ENCODE measurements at regions not wholly inside any gene's neighbourhood (a gene's known extent, or its start where the extent isn't known, plus 50 kb on each side); places are given as distances from the start of the nearest gene placed in this dataset.

GRCh38 chr22:49331223-49331815, 496.4 kb downstream of the BRD1 start:
- no peak for DNase-seq

GRCh38 chr22:49330421-49331222, 497.1 kb downstream of the BRD1 start:
- DNase-seq: no peak

- DNase-seq: no peak
Observed at GRCh38 chr22:49329636-49330035, 498.0 kb downstream of the BRD1 start.

- DNase-seq: no peak
Observed at GRCh38 chr22:49328630-49329405, 498.9 kb downstream of the BRD1 start.

GRCh38 chr22:49328118-49328475, 499.6 kb downstream of the BRD1 start:
- no peak for DNase-seq

GRCh38 chr22:49327411-49328117, 500.1 kb downstream of the BRD1 start:
- DNase-seq: no peak

- DNase-seq: no peak
Observed at GRCh38 chr22:49326558-49326957, 501.1 kb downstream of the BRD1 start.

GRCh38 chr22:49325531-49326395, 501.9 kb downstream of the BRD1 start:
- no peak for DNase-seq

- DNase-seq: no peak
Observed at GRCh38 chr22:49324527-49325491, 502.9 kb downstream of the BRD1 start.

- no peak for DNase-seq
Observed at GRCh38 chr22:49323751-49324415, 503.8 kb downstream of the BRD1 start.

GRCh38 chr22:49322861-49323622, 504.6 kb downstream of the BRD1 start:
- DNase-seq: no peak

- DNase-seq: no peak
Observed at GRCh38 chr22:49322231-49322630, 505.4 kb downstream of the BRD1 start.

- no peak for DNase-seq
Observed at GRCh38 chr22:49321477-49322055, 506.1 kb downstream of the BRD1 start.

- DNase-seq: no peak
Observed at GRCh38 chr22:49320714-49321476, 506.8 kb downstream of the BRD1 start.

- DNase-seq: peak; percentile 3
Observed at GRCh38 chr22:49317369-49317768, 510.3 kb downstream of the BRD1 start.

- no peak for DNase-seq
Observed at GRCh38 chr22:49312601-49313000, 515.1 kb downstream of the BRD1 start.

- DNase-seq: no peak
Observed at GRCh38 chr22:49310354-49310753, 517.3 kb downstream of the BRD1 start.

- no peak for DNase-seq
Observed at GRCh38 chr22:49308300-49308699, 519.4 kb downstream of the BRD1 start.

All from hematopoietic multipotent progenitor cell treated with erythropoietin and hydrocortisone succinate and interleukin-3 and kit ligand, for 4 days (in vitro differentiated cells).